ENCODE measurements at regions not wholly inside any gene's neighbourhood (a gene's known extent, or its start where the extent isn't known, plus 50 kb on each side); places are given as distances from the start of the nearest gene placed in this dataset.
A peak's percentile ranks its signal among the peaks of the same experiment; 100 is the strongest.

DNA sequence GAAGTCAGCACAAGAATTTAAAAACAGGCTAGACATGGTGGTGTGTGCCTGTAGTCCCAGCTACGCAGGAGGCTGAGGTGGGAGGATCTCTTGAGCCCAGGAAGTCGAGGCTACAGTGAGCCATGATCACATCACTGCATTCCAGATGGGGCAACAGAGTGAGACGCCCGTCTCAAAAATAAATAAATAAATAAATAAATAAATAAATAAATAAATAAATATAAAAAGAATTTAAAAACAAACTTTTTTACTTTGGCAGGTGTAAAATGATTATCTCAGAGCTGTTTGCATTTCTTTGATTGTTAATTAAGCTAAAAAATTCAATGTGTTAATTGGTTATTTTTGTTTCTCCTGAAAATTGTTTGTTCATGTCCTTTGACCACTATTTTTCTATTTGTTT is 97.5 kb upstream of the RPS6KA3 start:
- no peak for DNase-seq

DNA sequence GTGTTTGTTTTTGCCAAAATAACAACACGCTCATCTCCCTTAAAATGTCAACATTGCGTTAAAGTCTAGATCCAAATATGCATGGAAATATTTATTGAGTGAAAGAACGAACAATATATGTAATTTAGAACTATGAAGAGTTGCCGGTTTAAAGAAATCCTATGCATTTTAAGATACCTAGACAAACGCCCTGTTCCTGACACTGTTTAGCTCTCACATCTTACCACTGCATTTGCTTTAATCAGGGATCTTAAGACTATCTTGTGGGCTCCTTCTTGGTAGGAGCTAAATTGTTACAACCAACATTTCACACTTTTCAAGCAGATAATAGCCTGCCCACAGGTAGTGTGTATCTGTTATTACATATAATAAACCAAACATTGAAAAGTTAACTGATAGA is 96.6 kb upstream of the RPS6KA3 start:
- DNase-seq = no peak

DNA sequence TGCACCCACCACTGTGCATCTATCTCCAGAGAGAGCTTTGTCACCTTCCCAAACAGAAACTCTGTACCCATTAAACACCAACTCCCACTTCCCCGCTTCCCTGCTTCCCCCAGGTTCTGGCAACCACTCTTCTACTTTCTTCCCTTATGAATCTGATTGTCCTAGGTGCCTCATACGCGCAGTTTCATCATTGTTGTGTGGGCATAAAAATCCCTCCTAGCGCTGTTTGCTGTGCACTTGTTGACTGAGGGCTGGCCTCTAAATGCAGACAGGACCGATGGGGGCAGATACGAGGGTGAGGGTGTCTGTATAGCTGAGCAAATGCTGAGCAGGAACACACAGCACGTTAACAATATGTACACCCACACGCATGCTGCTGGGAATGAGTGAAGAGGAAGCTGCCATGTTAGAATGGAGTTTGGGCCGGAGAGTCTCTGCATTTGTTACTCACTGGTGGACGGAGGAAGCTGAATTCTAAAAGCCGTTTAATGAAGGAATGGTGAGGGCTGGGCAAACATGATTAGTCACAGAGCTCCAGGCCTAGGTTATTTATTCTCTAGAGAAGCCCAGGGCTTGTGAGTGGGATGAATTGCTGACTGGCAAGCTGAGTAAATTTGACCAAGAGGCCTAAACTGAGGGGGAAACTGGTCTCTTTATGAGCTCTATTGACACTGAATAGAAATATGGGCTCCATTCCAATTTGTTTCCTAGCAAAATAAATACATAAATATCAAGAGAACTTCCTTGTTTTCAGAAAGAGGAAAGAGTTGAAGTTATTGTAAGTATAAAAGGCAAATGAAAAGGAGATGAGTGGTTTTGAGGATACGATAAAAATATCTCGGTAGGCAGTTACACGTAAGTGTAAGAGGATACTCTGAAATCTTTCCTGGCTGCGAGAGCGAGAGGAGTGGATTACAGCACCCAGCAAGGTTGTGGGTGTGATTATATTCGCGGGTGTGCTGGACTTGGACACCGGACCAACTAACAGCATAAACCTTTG is 95.9 kb upstream of the RPS6KA3 start:
- DNase-seq = no peak

DNA sequence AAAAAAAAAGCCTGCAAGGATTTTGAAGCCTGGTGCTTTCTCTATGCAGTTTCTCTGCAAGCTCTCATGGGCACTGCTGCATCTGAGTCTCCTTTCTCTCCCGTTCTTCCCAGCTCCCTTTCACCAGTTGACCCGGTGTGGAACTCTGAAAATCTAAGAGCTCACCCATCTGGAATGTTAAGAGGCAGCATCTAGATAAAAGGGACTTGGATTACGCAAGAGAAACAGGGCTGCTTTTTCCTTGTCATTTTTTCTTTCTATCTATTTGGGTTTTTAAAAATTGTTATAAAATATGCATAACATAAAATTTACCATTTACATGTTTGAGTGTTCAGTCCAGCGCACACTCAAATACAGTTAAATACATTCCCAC is 95.2 kb upstream of the RPS6KA3 start:
- DNase-seq = no peak

DNA sequence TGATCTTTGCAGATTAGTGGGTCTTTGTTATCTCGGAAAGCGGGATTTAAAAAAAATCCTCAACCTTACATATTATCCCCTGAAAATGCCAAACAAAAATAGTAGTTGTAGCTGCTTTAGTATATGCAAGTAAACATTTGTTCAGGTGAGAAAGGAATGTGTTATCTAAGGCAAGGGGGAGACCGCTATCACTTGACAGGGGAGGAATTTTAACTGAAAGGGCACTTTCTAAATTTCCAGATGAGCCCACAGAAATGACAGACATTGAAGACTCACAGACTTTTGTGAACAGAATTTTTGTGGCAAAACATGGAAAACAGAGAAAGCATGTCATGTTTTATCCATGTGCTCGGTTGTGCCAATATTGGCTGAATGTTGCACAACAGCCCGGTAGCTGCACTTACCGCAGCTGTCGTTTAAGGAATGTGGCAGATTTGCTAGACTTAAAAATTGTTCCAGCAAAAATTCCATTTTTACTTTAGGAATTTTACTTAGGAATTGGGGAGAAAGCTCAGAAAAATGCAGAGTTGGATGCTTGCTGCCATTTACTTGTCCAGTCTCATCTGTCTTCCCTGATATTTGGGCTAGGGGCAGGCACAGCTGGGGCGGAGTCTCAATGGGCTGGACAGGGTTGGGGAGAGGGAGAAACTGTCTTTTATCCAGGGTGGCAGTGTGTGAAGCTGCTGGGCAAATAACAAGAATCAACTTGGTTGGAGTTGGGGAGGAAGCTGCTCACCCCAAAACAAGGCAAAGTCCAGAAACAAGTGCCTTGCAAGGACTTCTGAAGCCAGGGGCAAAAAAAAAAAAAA is 94.6 kb upstream of the RPS6KA3 start:
- DNase-seq = no peak

DNA sequence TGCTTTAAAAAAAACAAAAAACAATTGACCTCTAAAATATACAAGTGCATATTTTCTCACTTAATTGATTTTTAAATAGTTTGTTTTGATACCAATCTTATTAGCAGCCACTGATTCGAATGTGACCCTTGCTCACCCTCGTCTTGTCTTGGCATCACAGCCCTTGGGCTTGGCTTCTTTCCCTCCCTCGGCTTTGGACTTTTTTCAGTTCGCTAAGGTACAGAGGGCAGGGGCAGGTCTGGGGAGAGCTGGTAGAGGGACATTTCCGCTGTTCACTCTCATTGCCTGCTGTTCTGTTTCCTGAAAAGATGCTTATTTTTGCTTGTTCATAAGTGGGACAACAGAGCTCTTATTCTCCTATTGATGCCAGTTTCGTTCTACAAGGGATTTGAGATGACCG is 88.5 kb upstream of the RPS6KA3 start:
- no peak for DNase-seq

DNA sequence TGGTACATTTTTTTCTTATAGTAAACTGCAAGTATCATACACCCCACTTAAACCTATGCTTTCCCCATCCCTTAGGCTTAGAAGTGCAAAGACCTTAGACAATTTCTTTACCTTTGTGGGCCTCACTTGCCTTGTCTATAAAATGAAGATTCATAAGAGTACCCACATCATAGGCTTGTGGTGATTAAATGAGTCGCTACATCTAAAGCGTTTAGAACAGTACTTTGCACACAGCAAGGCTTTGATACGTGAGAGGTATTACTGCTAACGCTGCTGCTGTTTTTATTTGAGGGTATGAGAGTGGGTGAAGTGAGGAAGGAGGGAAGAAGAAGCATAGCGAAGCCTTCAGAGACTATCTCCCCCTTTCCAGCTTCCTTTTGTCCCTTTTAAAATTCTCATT is 87.8 kb upstream of the RPS6KA3 start:
- no peak for DNase-seq

DNA sequence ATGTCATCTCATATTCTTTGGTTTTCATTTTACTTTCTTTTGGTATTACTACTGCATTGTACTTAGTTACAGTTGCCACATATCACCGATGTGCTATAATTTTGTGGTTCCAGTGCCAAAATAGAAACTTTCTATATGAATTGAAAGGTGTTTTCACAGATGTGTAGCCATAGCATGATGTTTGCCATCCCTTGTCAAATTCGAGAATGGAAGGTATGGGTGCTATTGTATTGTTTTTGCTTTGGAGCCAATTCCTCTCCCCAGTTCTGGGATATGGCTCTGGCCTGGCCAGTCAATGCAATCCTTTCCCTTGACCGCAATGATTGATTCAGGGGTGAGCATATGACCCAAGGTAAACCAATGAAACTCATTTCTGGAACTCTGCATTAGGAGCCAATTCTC is 86.2 kb upstream of the RPS6KA3 start:
- no peak for DNase-seq

DNA sequence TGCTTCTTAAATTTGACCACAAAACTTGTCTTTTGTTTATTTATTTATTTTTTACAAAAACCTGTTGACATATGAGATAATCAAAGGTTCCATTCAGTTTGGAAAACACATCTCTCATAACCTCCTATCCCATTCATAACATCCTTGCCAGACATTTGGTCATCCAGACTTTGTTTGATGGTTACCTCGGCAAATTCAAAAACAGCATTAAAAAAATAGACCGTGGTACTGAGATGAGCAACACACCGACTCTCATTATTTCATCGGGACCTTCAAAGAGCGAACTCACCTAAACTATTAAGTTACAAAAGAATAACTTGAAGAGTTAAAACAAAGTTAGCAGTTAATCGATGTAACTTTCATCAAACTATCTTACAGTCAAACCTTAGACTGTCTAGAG is 85.8 kb upstream of the RPS6KA3 start:
- DNase-seq = no peak

DNA sequence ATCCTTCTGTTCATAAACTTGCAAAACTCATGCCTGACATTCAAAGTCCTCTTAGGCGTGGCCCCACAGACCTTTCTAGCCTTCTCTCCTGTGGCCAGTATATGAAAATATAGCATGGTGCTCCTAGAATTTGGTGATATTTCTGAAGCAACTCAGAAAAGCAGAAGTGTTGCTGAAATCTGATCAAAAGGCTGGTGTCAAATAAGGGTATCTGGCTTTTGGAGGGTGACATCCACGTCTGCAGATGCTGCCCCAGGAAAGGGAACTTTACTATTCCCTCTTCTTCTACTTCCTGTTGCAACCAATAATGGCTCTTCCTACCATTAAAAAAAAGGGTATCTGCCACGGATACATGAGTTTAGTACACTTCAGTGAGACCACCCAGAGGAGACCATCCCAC is 83.9 kb upstream of the RPS6KA3 start:
- no peak for DNase-seq

DNA sequence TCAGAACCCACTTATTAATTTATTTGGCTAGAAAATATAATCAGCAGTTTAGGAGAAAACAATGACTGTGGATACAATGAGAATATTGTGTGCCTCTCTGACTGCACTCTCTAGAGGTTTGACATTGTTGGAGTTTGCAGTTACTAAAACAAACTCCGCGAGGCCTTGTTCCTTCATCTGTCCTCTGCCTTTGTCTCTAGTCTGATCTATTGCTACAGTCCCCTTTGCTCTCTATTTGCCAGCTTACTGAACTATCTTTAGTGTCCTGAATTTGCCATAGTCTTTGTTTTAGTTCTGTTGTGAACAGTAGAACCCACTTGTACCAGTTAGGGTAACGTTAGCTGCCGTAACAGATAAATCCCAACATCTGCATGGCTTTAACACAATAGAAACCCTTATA is 81.4 kb upstream of the RPS6KA3 start:
- DNase-seq = no peak

DNA sequence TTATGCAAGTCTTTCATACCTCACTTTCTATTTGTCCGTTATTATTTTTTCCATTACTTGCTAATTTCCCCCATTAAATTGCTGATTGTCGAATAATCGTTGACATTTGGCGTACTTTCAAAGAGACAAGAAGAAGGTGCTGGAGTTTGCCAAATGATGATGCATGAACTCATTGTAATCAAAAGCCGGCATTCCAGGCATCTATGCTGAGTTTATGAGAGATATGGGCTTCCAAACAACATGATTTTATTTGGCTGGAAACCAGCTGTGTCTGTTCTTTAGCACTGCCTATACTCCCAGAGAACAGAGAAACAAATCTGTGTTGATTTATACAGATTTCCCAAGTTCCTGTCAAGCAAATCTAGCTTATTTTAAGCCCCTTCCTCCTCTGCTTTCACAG is 80.8 kb upstream of the RPS6KA3 start:
- no peak for DNase-seq

DNA sequence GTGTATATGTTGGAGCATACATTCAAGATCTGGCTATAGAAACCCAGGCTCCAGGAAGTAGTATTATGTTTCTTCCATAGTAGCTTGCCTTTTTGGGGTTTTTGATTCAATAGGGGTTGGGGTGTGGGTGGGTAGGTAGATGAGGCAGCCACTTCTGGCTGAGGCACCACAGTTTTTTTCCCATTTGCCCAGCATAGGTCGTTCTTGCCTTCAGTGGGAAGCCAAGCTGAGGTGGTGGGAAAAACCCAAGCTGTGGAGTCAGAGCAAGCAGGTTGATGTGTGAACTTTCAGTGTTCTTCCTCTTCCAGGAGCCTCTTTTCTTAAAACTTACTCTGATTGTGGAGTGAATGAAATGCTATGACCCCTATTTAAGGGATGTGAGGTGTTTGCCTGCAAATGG is 67.0 kb upstream of the RPS6KA3 start:
- DNase-seq = no peak

DNA sequence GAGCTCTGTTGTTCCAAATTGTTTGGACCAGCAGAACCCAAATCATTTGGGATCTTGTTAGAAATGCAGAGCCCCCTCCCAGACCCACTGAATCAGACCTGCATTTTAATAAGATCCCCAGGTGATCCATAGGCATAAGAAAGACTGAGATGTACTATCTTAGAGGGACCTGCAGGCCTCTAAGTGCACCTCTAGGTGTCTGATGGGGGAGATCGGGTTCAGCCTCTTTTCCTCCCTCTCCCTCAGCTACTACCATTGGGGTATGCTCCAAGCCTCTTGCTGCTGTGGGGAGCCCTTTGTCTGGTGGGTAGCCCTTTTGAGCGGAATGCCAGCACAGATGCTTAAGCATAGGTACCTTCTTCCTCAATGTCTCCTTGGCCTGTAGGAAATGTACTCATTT is 63.8 kb upstream of the RPS6KA3 start:
- DNase-seq = no peak

DNA sequence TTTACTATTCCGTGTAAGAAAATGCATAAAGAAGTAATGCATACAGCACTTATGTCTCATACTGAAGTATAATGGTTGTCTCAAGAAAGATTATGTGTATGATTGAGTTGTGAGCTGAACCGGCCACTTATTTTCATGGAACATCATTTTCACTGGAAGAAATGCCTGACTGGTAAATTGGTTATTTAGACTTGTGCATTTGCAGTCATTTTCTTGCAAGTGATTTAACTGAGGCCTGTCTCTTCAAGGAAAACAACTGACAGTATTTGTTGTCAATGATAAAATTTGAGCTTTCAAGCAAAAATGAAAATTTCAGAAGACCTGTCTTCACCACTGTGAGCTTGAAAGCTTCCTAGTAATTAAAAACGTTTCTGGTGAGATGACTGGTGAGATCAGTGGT is 62.7 kb upstream of the RPS6KA3 start:
- no peak for DNase-seq

DNA sequence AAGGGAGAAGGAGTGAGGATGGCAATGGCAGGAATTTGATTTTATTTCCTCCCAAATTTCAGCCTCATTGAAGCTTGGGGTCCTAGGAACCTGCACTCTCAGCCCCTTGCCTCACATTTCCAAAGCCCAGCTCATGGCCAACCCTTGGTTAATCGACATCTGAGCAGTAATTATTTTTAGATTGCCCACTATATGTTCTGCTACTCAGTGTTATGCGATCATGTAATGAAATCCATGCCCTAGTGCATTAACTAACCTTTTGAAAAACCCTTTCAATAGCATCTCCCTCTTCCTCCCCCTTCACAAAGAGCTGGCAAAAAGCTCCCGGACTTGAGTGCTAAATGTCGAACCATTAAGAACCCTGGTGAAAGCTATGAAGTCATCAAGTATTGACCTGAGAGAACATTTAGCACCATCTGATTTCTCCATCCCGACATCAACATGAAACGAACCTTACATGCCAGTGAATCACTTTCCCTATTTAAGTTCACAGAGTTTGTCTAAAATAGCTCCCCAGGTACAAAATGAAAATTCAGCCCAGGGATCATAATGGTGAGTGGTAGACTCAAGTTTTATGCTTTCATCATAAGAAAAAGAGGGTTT is 59.2 kb upstream of the RPS6KA3 start:
- DNase-seq = no peak

DNA sequence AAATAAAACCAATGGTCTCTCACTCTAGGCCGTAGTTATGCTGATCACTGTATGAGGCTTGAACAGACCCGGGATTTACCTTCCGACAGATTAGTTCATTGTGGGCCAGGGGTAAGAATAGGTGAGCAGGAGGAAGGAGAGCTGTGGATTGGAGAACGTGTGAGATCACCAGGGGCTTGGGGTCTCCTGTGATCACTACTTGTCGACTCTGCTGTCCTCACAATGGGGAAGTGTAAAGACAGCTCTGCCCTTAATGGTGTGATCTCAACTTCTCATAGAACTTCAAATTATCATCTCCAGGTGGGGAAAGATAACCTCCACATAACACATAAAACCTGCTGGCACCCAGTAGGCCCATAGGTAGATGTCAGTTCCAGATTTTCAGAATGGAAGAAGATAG is 56.2 kb upstream of the RPS6KA3 start:
- no peak for DNase-seq

DNA sequence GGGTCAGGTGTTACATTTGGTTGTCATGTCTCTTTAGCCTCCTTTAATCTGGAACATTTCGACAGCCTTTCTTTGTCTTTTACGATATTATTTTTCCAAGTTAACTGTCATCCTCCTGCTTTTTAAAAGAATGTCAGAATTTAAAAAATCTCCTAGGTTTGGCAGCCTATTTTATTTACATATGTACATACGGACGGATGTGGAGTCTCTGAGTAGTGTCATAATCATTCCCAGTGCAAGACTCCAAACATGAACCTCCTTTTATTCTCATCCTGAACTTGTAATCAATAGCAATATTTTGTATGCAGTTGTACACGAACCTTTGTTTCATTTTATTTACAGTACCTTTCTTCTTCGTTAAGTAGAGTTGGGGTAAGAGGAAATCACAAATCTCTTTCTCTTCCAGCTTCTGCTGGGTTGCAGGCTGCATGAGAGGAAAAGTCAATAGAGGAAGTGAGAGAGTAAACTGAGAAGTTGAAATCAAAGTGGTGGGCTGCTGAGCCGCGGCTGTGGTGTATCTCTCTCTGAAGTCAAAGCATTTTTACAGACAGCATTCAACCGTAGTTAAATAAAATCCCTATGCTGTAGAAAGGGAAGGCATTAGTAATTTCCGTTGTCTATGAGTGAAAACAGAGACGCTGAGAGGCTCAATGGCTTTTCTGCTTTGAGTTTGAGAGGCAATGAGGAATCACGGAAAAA is 53.9 kb upstream of the RPS6KA3 start:
- peak; percentile 60 for DNase-seq

DNA sequence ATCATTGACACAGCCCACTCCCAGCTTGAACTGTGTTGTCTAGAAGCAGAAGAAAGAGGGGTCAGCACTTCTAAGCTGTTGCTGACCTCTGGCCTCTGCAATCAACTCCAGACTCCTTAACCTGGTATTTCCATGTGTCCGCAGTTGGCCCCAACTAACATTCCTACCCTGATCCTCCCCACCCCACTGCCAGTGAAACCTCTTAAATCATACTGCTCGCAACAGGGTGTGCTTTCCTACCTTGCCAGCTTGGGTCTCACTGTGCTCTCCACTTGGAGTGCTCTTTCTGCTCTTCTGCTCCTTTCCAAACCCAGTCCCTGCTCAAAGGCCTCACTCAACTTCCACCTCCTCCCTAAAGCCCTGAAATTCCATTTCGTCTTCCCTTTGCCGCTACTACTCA is 52.3 kb upstream of the RPS6KA3 start:
- no peak for DNase-seq

DNA sequence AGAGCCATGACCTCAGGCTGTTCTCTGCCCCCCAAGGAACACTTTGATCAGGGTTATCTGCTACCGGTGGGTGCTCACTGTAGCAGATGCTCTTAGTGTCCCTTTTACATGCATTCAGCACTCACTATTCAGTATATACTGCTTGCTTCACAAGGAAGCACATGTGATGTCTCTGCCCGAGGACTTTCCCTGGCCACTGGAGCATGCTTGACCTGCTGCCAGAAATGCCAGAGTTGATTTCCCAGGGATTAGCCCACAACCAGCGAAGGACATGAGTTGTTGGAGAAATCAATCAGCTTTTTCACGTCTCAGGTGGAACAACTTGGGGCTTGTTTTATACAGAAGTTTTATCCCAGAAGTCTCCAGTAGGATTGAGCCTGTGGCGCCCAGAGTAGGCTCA is 51.2 kb upstream of the RPS6KA3 start:
- no peak for DNase-seq
